Transverse colon (tissue), 4 donors: ENCODE measurements at regions not wholly inside any gene's neighbourhood (a gene's known extent, or its start where the extent isn't known, plus 50 kb on each side); places are given as distances from the start of the nearest gene placed in this dataset.

Experiments used
- DNase-seq: peaks from one replicate; pipeline ENCODE4 v3.0.0-alpha.2; 2019
- H3K27ac ChIP-seq, 4 donors: fragments of 200-600 bp; sonication (generic); 2 replicates each; pipeline ENCODE4 v1.5.1; 2016 to 2018; ENCODE audit warnings: inconsistent platforms in 4 of 4
- H3K27me3 ChIP-seq: fragments of 200-600 bp; sonication (generic); 2 replicates; pipeline ENCODE4 v1.5.1; 2017; ENCODE audit warnings: inconsistent platforms
- H3K36me3 ChIP-seq, 4 donors: fragments of 200-600 bp; sonication (generic); 2 replicates each; pipeline ENCODE4 v1.5.1; 2017 to 2019; ENCODE audit warnings: inconsistent platforms in 4 of 4
- H3K4me1 ChIP-seq, 4 donors: fragments of 200-600 bp; sonication (generic); 2 replicates each; pipeline ENCODE4 v1.5.1; 2017 to 2020; ENCODE audit warnings: inconsistent platforms in 4 of 4
- H3K4me3 ChIP-seq, 4 donors: fragments of 200-600 bp; sonication (generic); 1 replicate in 1 of 4; 2 replicates in 3 of 4; pipeline versions ENCODE4 v1.5.1 to v1.6.1; 2017 to 2019; ENCODE audit warnings: inconsistent platforms in 4 of 4
- H3K9me3 ChIP-seq, 2 donors: fragments of 200-600 bp; sonication (generic); 2 replicates each; pipeline ENCODE4 v1.5.1; 2017 to 2019; ENCODE audit warnings: inconsistent platforms in 2 of 2
- EP300 ChIP-seq: sonication (generic); formaldehyde crosslinking; IDR thresholded peaks from one replicate; pipeline ENCODE4 v1.6.1; 2017; ENCODE audit warnings: antibody characterized with exemption, low read depth
- POLR2A ChIP-seq: fragments of 450-650 bp; IDR thresholded peaks from one replicate; pipeline ENCODE4 v1.6.1; 2016; ENCODE audit warnings: antibody characterized with exemption, mild to moderate bottlenecking, moderate library complexity
- POLR2AphosphoS5 ChIP-seq, 3 donors: sonication (generic); formaldehyde crosslinking; IDR thresholded peaks; one replicate each; pipeline ENCODE4 v1.6.1; 2016; ENCODE audit warnings: antibody characterized with exemption in 3 of 3
- WGBS, 2 donors: methylation state at CpG; one replicate each; pipeline ENCODE4 v1.1.5; 2018; ENCODE audit warnings: low coverage in 1 of 2; 5-methylcytosine and 5-hydroxymethylcytosine counted together
- in situ Hi-C, 4 donors: fragments of 200-750 bp; cut with MboI; loops; one replicate each; pipeline versions ENCODE4 v1.15.0 to v1.15.1; 2017; ENCODE audit warnings: low sequenced_read_pairs in 3 of 4, low pct_ligation_motif_present in 1 of 4, low pct_unique_long_range_greater_than_20kb in 1 of 4
- intact Hi-C: fragments of 100-400 bp; cut with DNase I; formaldehyde crosslinking; loops from one replicate; pipeline ENCODE4 v1.15.1; 2023; ENCODE audit warnings: low total_unique reads
- TF ChIP-seq, protein P1 (sequence below), 5 experiments: fragments of 200-600 bp in 3 of 5; fragments of 450-650 bp in 2 of 5; sonication (generic) in 3 of 5; IDR thresholded peaks; 1 replicate in 2 of 5; 2 replicates in 3 of 5; pipeline ENCODE4 v1.5.1; 2016 to 2017; ENCODE audit warnings: antibody characterized with exemption in 5 of 5, inconsistent platforms in 3 of 5, mild to moderate bottlenecking in 2 of 5, moderate library complexity in 1 of 5

DNA sequence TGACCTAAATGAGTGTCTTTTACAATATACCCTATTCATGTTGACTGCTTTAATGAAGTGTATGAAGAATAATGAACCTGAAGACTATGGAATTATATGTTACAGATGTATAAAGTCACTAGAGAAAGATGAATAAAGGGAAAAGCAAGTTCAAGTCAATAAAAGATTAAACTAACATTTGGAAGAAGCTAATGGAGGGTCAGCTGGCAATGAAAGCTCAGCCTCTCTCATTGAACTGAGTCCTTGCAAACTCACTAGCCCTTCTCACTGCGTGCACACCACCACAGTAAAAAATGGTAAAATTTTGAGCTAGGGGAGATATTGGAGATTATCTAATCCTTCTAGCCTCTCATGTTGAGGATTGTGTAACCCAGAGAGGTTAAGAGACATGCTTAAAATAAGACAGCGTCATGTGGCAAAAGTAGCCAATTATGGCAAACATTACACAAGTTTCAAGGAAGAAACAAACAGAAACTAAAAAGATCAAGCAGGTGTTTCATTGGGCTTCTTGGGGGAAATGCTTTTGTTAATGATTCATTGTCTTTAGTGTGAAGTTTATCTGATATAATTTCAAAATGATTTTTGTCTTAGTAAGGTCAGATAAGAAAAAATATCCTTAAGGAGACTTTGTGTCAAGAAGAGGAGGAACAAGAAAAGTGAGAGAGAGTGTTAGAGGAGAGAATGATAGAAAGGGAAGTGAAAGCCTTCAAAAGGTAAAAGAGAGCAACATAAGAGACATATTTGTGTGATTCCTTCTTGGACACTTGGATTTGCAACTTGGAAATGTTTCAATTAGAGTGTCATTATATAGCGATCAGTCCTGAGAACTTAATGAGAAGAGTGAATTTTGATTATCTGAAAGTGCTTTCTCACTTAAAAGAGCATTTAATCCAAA, 893.7 kb upstream of the FAM98A start:
- H3K27ac ChIP-seq, result no peak overlapping the region
- no peaks in the 10 kb centered on the region for H3K36me3 ChIP-seq
- DNase-seq, result no peak
- H3K4me1 ChIP-seq, result no peaks in the 10 kb centered on the region
- H3K9me3 ChIP-seq, result peaks cover 0 to 3% of the 10 kb centered on the region in 2 donors
- in situ Hi-C loops, result no loop called here
- WGBS, 2 donors, result 67 to 72% methylated on average over 2 to 3 of the region's 3 CpGs
- no peak overlapping the region for H3K4me3 ChIP-seq
- TF ChIP-seq EP300 (no peak), POLR2AphosphoS5 (IDR thresholded peaks at IDR 0.05) (no peak), POLR2A (no peak)
- TF ChIP-seq, protein P1, sequence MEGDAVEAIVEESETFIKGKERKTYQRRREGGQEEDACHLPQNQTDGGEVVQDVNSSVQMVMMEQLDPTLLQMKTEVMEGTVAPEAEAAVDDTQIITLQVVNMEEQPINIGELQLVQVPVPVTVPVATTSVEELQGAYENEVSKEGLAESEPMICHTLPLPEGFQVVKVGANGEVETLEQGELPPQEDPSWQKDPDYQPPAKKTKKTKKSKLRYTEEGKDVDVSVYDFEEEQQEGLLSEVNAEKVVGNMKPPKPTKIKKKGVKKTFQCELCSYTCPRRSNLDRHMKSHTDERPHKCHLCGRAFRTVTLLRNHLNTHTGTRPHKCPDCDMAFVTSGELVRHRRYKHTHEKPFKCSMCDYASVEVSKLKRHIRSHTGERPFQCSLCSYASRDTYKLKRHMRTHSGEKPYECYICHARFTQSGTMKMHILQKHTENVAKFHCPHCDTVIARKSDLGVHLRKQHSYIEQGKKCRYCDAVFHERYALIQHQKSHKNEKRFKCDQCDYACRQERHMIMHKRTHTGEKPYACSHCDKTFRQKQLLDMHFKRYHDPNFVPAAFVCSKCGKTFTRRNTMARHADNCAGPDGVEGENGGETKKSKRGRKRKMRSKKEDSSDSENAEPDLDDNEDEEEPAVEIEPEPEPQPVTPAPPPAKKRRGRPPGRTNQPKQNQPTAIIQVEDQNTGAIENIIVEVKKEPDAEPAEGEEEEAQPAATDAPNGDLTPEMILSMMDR (IDR thresholded peaks at IDR 0.05), result no peak
- no peaks in the 10 kb centered on the region for H3K27me3 ChIP-seq
- intact Hi-C loops, result no loop called here

DNA sequence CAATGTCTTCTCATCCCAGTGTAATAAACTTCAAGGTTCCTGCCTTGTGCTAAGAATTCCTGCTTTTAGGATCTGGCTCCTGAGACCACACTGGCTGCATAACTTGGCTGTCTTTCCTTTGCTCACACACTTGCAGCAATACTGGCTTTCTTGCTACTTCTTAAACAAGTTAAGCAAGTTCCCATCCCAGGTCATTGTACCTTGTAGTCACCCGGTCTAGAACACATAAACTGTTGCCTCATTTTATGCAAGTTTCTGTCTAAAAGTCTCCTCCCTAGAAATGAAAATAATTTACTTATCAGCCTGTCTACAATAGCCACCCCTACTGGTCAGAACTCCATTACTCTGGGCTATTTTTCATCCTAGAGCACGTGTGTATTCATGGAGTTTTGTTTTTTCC, 887.9 kb upstream of the FAM98A start:
- Histone ChIP-seq H3K27ac (no peak overlapping the region), H3K9me3 (no peaks in the 10 kb centered on the region), H3K4me3 (no peak overlapping the region), H3K36me3 (no peaks in the 10 kb centered on the region), H3K4me1 (no peaks in the 10 kb centered on the region), H3K27me3 (no peaks in the 10 kb centered on the region)
- intact Hi-C loops (no loop called here), in situ Hi-C loops (no loop called here)
- no peak for DNase-seq
- TF ChIP-seq, protein P1 (IDR thresholded peaks at IDR 0.05), result no peak
- TF ChIP-seq POLR2A (no peak), POLR2AphosphoS5 (IDR thresholded peaks at IDR 0.05) (no peak), EP300 (no peak)
- WGBS, 2 donors, result 55% methylated on average over 2 of the region's 2 CpGs; no CpG with 5 or more reads in 1 of the 2 donors

DNA sequence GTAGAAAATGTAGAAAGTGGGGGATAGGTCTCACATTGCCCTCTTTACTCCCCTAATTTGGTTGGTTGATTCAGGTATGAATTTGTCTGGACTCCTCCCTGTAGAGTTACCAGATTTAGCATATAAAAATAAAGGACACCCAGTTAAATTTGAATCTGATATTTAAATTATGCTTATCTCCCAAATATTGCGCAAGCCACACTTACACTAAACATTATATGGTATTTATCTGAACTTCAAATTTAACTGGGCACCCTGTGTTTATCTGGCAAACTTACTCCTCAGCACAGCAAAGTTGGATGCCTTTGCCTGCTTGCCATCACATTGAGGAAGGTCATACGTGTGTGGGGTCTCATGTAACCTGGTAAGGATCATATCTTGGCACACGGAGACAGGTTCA, 882.4 kb upstream of the FAM98A start:
- 81 to 100% methylated on average over 2 to 3 of the region's 3 CpGs for WGBS, 2 donors

DNA sequence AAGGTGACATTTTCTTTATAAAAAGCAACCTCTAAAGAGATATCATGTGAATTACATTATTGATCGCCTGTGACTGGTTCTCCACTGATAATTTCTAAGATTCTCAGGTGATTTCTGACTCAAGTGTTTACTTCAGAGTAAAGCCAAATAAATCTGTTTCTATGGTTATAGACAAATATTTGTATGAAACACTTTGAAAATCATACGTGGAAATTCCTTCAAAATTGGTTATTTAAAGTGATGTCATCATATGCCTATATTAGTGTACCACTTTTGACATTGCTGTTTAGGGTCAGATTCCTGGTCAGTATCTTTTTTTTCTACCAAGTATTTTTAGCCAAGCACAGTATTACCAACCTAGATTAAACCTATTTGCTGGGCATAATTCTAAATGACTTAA, 881.3 kb upstream of the FAM98A start:
- DNase-seq, result no peak
- in situ Hi-C loops, result no loop called here
- Histone ChIP-seq H3K27me3 (no peaks in the 10 kb centered on the region), H3K36me3 (no peaks in the 10 kb centered on the region), H3K4me1 (no peaks in the 10 kb centered on the region), H3K9me3 (no peaks in the 10 kb centered on the region), H3K27ac (no peak overlapping the region), H3K4me3 (no peak overlapping the region)
- 58 to 86% methylated on average over 1 to 2 of the region's 2 CpGs for WGBS, 2 donors
- TF ChIP-seq POLR2A (no peak), EP300 (no peak), POLR2AphosphoS5 (IDR thresholded peaks at IDR 0.05) (no peak)
- TF ChIP-seq, protein P1 (IDR thresholded peaks at IDR 0.05), result no peak
- intact Hi-C loops, result no loop called here

More for the DNA sequence above, 882.4 kb upstream of the FAM98A start:
- Histone ChIP-seq H3K36me3 (no peaks in the 10 kb centered on the region), H3K9me3 (no peaks in the 10 kb centered on the region), H3K4me3 (no peak overlapping the region), H3K27ac (no peak overlapping the region), H3K27me3 (no peaks in the 10 kb centered on the region), H3K4me1 (no peaks in the 10 kb centered on the region)
- in situ Hi-C loops (no loop called here), intact Hi-C loops (no loop called here)
- no peak for DNase-seq
- TF ChIP-seq EP300 (no peak), POLR2AphosphoS5 (IDR thresholded peaks at IDR 0.05) (no peak), POLR2A (no peak)
- TF ChIP-seq, protein P1 (IDR thresholded peaks at IDR 0.05), result no peak
